Muscle layer of colon (tissue), 2 donors: ENCODE measurements at regions not wholly inside any gene's neighbourhood (a gene's known extent, or its start where the extent isn't known, plus 50 kb on each side); places are given as distances from the start of the nearest gene placed in this dataset.
"Not testable (repeated sequence)": the region's sequence is repeated elsewhere in the genome, so short reads cannot be mapped to it uniquely, and the experiment has no call there.

Experiments used
- H3K27ac ChIP-seq: one replicate; pipeline ENCODE4 v1.7.0; 2013; ENCODE audit warnings: low read depth, mild to moderate bottlenecking, low read length, moderate library complexity
- H3K27me3 ChIP-seq, 2 donors: one replicate each; pipeline ENCODE4 v1.7.0; 2013; ENCODE audit warnings: low read length in 2 of 2, mild to moderate bottlenecking in 2 of 2; ENCODE audit not compliant: insufficient read depth in 2 of 2, control insufficient read depth in 1 of 2
- H3K36me3 ChIP-seq: one replicate; pipeline ENCODE4 v1.7.0; 2013; ENCODE audit warnings: mild to moderate bottlenecking, low read length; ENCODE audit not compliant: insufficient read depth
- H3K4me1 ChIP-seq: one replicate; pipeline ENCODE4 v1.7.0; 2013; ENCODE audit warnings: mild to moderate bottlenecking, low read length; ENCODE audit not compliant: insufficient read depth
- H3K4me3 ChIP-seq, 2 donors: one replicate each; pipeline ENCODE4 v1.7.0; 2013; ENCODE audit warnings: low read length in 2 of 2, low read depth in 1 of 2, mild to moderate bottlenecking in 1 of 2, moderate library complexity in 1 of 2
- H3K9ac ChIP-seq: one replicate; pipeline ENCODE4 v1.7.0; 2013; ENCODE audit warnings: low read length
- H3K9me3 ChIP-seq: one replicate; pipeline ENCODE4 v1.7.0; 2013; ENCODE audit warnings: mild to moderate bottlenecking, low read length
- donor health status: abdominal sarcoma.
- donor health status: Adenocarcinoma of cecum.

DNA sequence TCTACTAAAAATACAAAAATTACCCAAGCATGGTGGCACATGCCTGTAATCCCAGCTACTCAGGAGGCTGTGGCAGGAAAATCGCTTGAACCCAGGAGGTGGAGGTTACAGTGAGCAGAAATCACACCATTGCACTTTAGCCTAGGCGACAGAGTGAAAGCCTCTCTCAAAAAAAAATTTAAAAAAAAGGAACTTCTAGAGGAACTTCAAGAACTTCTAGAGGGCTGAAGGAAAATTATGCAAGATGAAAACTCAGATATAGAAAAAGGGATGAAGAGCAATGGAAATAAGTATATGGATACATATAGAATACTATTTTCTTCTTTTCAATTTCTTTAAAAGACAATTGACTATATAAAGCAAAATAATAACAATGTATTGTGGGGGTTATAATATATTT, 51.2 kb upstream of the PRR5 start:
- H3K4me3 ChIP-seq, result no peak overlapping the region
- no peaks in the 10 kb centered on the region for H3K27me3 ChIP-seq
- H3K9ac ChIP-seq, result no peak overlapping the region
- H3K27ac ChIP-seq, result no peak overlapping the region
- no peaks in the 10 kb centered on the region for H3K4me1 ChIP-seq
- no peaks in the 10 kb centered on the region for H3K36me3 ChIP-seq
- no peaks in the 10 kb centered on the region for H3K9me3 ChIP-seq

- no peaks in the 10 kb centered on the region for H3K27me3 ChIP-seq
- H3K4me3 ChIP-seq, result no peak overlapping the region
- H3K36me3 ChIP-seq, result no peaks in the 10 kb centered on the region
- H3K27ac ChIP-seq, result no peak overlapping the region
- H3K9ac ChIP-seq, result no peak overlapping the region
- no peaks in the 10 kb centered on the region for H3K4me1 ChIP-seq
- no peaks in the 10 kb centered on the region for H3K9me3 ChIP-seq
These were observed 53.0 kb upstream of the PRR5 start for GRCh38 chr22:44648821-44649565.

GRCh38 chr22:44648085-44648820, 53.8 kb upstream of the PRR5 start:
- no peaks in the 10 kb centered on the region for H3K4me1 ChIP-seq
- no peak overlapping the region for H3K9ac ChIP-seq
- no peaks in the 10 kb centered on the region for H3K36me3 ChIP-seq
- H3K27me3 ChIP-seq, result no peaks in the 10 kb centered on the region
- H3K9me3 ChIP-seq, result no peaks in the 10 kb centered on the region
- no peak overlapping the region for H3K4me3 ChIP-seq
- no peak overlapping the region for H3K27ac ChIP-seq

DNA sequence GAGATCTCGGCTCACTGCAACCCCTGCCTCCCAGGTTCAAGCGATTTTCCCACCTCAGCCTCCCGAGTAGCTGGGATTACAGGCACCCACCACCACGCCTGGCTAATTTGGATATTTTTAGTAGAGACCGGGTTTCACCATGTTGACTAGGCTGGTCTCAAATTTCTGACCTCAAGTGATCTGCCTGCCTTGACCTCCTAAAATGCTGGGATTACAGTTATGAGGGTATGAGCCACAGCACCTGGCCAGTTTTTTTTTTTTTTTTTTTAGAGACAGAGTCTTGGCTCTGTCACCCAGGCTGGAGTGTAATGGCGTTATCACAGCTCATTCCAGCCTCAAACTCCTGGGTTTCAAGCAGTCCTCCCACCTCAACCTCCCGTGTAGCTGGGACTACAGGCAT, 54.9 kb upstream of the PRR5 start:
- Histone ChIP-seq H3K9ac (no peak overlapping the region), H3K4me3 (no peak overlapping the region), H3K27ac (no peak overlapping the region), H3K4me1 (no peaks in the 10 kb centered on the region), H3K9me3 (no peaks in the 10 kb centered on the region), H3K27me3 (no peaks in the 10 kb centered on the region), H3K36me3 (no peaks in the 10 kb centered on the region)

DNA sequence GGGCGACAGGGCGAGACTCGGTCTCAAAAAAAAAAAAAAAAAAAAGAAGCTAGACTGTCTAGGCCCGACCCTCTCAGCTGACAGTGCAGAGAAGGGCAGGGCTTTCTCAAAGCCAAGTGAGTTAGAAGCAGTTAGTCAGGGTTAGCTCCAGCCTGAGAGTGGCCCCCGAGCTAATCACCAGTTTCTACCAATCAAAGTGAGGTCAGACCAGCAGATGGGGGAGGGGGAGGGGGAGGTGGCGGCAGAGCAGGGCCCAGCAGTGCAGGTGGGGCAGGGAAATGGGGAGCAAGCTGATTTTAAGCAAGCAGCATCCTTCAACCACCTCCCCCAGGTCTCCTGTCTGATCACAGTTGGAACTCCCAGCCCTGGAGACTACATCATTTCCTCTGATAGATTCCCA, 55.3 kb upstream of the PRR5 start:
- no peak overlapping the region for H3K9ac ChIP-seq
- H3K4me1 ChIP-seq, result no peaks in the 10 kb centered on the region
- H3K27me3 ChIP-seq, result no peaks in the 10 kb centered on the region
- no peaks in the 10 kb centered on the region for H3K9me3 ChIP-seq
- no peak overlapping the region for H3K27ac ChIP-seq
- no peak overlapping the region for H3K4me3 ChIP-seq
- no peaks in the 10 kb centered on the region for H3K36me3 ChIP-seq

DNA sequence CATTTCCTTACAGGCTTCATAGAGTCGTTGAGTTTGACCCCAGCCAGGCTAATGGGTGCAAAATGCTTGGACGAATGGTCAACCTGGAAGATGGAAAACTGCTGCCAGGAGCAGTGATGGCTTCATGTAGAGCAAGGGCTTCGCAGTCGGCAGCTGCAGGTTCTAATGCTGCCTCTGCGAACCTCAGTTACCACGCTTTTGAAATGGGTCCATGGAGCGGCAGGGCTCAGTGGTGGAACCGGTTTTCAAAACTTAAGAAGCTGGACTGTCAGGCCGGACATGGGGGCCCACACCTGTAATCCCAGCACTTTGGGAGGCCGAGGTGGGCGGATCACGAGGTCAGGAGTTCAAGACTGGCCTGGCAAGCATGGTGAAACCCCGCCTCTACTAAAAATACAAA, 55.9 kb upstream of the PRR5 start:
- Histone ChIP-seq H3K27me3 (no peaks in the 10 kb centered on the region), H3K4me3 (no peak overlapping the region), H3K36me3 (no peaks in the 10 kb centered on the region)

DNA sequence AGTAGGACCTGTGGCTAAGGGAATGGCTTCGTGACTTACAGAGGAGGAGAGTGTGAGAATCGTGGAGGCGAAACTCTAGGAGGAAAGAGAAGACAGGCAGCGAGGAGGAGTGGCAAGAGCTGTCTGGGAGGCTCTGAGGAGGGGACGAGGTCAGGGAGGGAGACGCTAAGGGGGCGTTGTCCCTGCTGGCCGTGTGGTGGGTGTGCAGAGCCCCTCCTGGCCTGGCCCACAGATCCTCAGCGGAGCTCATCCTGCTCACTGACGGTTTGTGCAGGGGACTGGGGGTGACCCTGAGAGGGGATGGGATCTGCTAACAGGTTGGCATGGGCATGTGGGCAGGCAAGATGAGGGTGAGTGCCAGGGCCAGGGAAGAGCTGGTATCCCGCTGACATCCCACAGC, 56.5 kb upstream of the PRR5 start:
- H3K36me3 ChIP-seq, result no peaks in the 10 kb centered on the region
- no peak overlapping the region for H3K9ac ChIP-seq
- no peak overlapping the region for H3K4me3 ChIP-seq
- no peaks in the 10 kb centered on the region for H3K27me3 ChIP-seq
- H3K27ac ChIP-seq, result no peak overlapping the region
- H3K4me1 ChIP-seq, result peaks cover 3% of the 10 kb centered on the region
- H3K9me3 ChIP-seq, result no peaks in the 10 kb centered on the region

More for the DNA sequence above, 55.9 kb upstream of the PRR5 start:
- Histone ChIP-seq H3K9me3 (no peaks in the 10 kb centered on the region), H3K9ac (no peak overlapping the region), H3K27ac (no peak overlapping the region), H3K4me1 (no peaks in the 10 kb centered on the region)

- Histone ChIP-seq H3K27ac (no peak overlapping the region), H3K9me3 (no peaks in the 10 kb centered on the region), H3K36me3 (no peaks in the 10 kb centered on the region), H3K9ac (no peak overlapping the region), H3K4me1 (peaks cover 4% of the 10 kb centered on the region), H3K27me3 (no peaks in the 10 kb centered on the region), H3K4me3 (no peak overlapping the region)
These were observed 56.9 kb upstream of the PRR5 start for GRCh38 chr22:44645083-44645482.

GRCh38 chr22:44643526-44644101, 58.4 kb upstream of the PRR5 start:
- not testable (repeated sequence) for H3K9me3 ChIP-seq, H3K36me3 ChIP-seq, H3K9ac ChIP-seq, H3K27me3 ChIP-seq, H3K4me1 ChIP-seq, H3K4me3 ChIP-seq, H3K27ac ChIP-seq

DNA sequence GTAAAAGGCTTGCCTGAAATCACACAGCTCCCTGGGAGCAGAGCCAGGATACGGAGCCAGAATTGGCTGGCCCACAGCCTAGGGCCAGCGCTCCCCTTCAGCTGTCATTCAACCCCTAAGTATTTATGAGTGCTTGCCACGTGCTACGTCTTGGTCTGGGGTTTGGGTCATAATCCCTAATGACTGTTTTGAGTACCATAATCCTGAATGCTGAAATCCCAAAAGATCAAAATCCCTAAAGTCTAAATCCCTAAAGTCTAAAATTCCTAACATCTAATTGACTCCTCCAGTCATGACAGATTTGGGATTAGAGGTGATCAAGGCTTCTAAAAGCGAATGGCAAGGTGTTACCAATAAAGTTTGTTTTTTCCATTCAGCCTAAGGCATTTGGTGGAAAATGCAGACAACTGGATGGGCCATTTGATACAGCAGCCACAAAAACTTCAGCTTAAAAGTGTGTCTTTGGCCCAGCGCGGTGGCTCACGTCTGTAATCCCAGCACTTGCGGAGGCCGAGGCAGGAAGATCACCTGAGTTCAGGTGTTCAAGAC, 59.8 kb upstream of the PRR5 start:
- no peaks in the 10 kb centered on the region for H3K9me3 ChIP-seq
- H3K4me1 ChIP-seq, result peaks cover 4% of the 10 kb centered on the region
- no peak overlapping the region for H3K4me3 ChIP-seq
- H3K36me3 ChIP-seq, result no peaks in the 10 kb centered on the region
- peaks cover 0 to 3% of the 10 kb centered on the region in 2 donors for H3K27me3 ChIP-seq
- H3K27ac ChIP-seq, result no peak overlapping the region
- no peak overlapping the region for H3K9ac ChIP-seq

GRCh38 chr22:44640618-44641155, 61.3 kb upstream of the PRR5 start:
- H3K27ac ChIP-seq, result no peak overlapping the region

More at GRCh38 chr22:44640618-44641155, 61.3 kb upstream of the PRR5 start:
- Histone ChIP-seq H3K4me3 (no peak overlapping the region), H3K27me3 (peaks cover 0 to 3% of the 10 kb centered on the region in 2 donors), H3K36me3 (no peaks in the 10 kb centered on the region), H3K4me1 (peaks cover 4% of the 10 kb centered on the region), H3K9ac (no peak overlapping the region), H3K9me3 (no peaks in the 10 kb centered on the region)
